GM12891 (cell line): ENCODE measurements at regions not wholly inside any gene's neighbourhood (a gene's known extent, or its start where the extent isn't known, plus 50 kb on each side); places are given as distances from the start of the nearest gene placed in this dataset.

Experiments used
- POLR2A ChIP-seq: IDR thresholded peaks from 2 replicates; pipeline ENCODE4 v1.6.1; 2011; ENCODE audit warnings: low read depth, low read length, control low read depth
- POLR2AphosphoS5 ChIP-seq: IDR thresholded peaks from 2 replicates; pipeline ENCODE4 v1.6.1; 2011; ENCODE audit warnings: low read depth, low read length, control low read depth
- POU2F2 ChIP-seq: IDR thresholded peaks from 2 replicates; pipeline ENCODE4 v1.6.1; 2011; ENCODE audit warnings: low read depth, mild to moderate bottlenecking, control low read depth, low read length, moderate library complexity
- SPI1 ChIP-seq: IDR thresholded peaks from 2 replicates; pipeline ENCODE4 v1.6.1; 2011; ENCODE audit warnings: low read depth, low read length, control low read depth
- TAF1 ChIP-seq: IDR thresholded peaks from 2 replicates; pipeline ENCODE4 v1.6.1; 2011; ENCODE audit warnings: low read depth, low read length, control low read depth

- TF ChIP-seq POLR2AphosphoS5 (no peak), POLR2A (no peak), TAF1 (no peak), POU2F2 (no peak), SPI1 (no peak)
Observed at GRCh38 chr2:204415406-204416181, 129.7 kb upstream of the PARD3B start.
